GM20000 (cell line): ENCODE measurements at regions not wholly inside any gene's neighbourhood (a gene's known extent, or its start where the extent isn't known, plus 50 kb on each side); places are given as distances from the start of the nearest gene placed in this dataset.
"Not testable (repeated sequence)": the region's sequence is repeated elsewhere in the genome, so short reads cannot be mapped to it uniquely, and the experiment has no call there.

Experiments used
- DNase-seq: peaks from one replicate; pipeline ENCODE4 v3.0.0; 2012; ENCODE audit warnings: low spot score
- CTCF ChIP-seq: IDR thresholded peaks from 2 replicates; pipeline ENCODE4 v1.5.1; 2012; ENCODE audit warnings: mild to moderate bottlenecking, control low read depth; ENCODE audit errors: extremely low read depth, missing control alignments

- TF ChIP-seq CTCF, result no peak
- DNase-seq, result no peak
Observed at GRCh38 chr12:47343684-47344567, 264.2 kb upstream of the AMIGO2 start.

GRCh38 chr12:47340411-47341015 is 260.8 kb upstream of the AMIGO2 start:
- TF ChIP-seq CTCF, result no peak
- DNase-seq, result no peak

- TF ChIP-seq CTCF, result no peak
- no peak for DNase-seq
Observed at GRCh38 chr12:47337581-47337980, 257.8 kb upstream of the AMIGO2 start.

- DNase-seq, result not testable (repeated sequence)
Observed at GRCh38 chr12:47333271-47333858, 253.6 kb upstream of the AMIGO2 start.

- no peak for DNase-seq
- TF ChIP-seq CTCF, result no peak
Observed at GRCh38 chr12:47328831-47329545, 249.2 kb upstream of the AMIGO2 start.

- no peak for TF ChIP-seq CTCF
- DNase-seq, result no peak
Observed at GRCh38 chr12:47326190-47326589, 246.4 kb upstream of the AMIGO2 start.

- DNase-seq, result no peak
Observed at GRCh38 chr12:47323802-47324201, 244.0 kb upstream of the AMIGO2 start.

More at GRCh38 chr12:47323802-47324201, 244.0 kb upstream of the AMIGO2 start:
- TF ChIP-seq CTCF, result no peak
